ENCODE measurements at regions not wholly inside any gene's neighbourhood (a gene's known extent, or its start where the extent isn't known, plus 50 kb on each side); places are given as distances from the start of the nearest gene placed in this dataset.

DNA sequence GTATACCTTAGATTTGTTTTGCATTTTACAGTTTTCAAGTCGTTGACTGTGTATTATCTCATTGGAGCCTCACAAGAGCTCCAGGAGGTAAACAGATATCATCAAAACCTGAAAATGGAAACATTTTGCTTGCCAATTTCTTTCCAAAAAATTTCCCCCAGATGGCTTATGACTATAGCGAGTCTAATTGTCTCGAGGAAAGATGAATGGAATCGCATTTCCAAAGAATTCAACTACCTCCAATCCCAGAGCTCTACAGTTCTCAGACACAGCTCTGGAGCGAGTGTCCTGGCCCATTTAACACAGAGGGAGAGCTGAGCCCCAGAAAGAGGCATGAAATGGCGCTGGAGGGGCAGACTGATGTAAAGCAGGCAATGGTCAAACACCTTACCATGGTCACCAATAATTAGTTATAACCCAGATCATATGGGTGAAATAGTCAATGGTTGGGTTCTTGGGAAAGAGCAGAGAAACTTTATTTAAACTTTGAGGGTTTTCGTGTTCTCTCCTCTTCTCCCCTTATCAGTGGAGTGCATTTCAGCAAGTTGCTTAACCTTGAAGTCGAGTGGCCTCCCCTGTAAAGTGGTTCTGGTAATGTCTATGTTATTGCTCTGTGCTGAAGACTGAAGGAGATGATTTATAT, 168.2 kb downstream of the ZDHHC21 start:
- Mint-ChIP-seq H3K27me3 (ENCODE audit: low read depth) (no peaks in the 10 kb centered on the region), H3K27ac (no peak overlapping the region), H3K9me3 (no peaks in the 10 kb centered on the region)

GRCh38 chr9:14523545-14523944, 169.7 kb downstream of the ZDHHC21 start:
- Mint-ChIP-seq H3K4me1 (peaks cover 10% of the 10 kb centered on the region), H3K27ac (no peak overlapping the region), H3K36me3 (no peaks in the 10 kb centered on the region), H3K4me3 (no peak overlapping the region), H3K9me3 (no peaks in the 10 kb centered on the region), H3K27me3 (ENCODE audit: low read depth) (no peaks in the 10 kb centered on the region)
- no peak for DNase-seq (ENCODE audit: low spot score in 2 of 2, unreplicated experiment in 2 of 2)
- TF ChIP-seq, protein P1, sequence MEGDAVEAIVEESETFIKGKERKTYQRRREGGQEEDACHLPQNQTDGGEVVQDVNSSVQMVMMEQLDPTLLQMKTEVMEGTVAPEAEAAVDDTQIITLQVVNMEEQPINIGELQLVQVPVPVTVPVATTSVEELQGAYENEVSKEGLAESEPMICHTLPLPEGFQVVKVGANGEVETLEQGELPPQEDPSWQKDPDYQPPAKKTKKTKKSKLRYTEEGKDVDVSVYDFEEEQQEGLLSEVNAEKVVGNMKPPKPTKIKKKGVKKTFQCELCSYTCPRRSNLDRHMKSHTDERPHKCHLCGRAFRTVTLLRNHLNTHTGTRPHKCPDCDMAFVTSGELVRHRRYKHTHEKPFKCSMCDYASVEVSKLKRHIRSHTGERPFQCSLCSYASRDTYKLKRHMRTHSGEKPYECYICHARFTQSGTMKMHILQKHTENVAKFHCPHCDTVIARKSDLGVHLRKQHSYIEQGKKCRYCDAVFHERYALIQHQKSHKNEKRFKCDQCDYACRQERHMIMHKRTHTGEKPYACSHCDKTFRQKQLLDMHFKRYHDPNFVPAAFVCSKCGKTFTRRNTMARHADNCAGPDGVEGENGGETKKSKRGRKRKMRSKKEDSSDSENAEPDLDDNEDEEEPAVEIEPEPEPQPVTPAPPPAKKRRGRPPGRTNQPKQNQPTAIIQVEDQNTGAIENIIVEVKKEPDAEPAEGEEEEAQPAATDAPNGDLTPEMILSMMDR (IDR thresholded peaks at IDR 0.05; ENCODE audit: unreplicated experiment), result no peak

More for the DNA sequence above, 168.2 kb downstream of the ZDHHC21 start:
- no peak overlapping the region for H3K4me3 Mint-ChIP-seq
- H3K4me1 Mint-ChIP-seq, result peaks cover 11% of the 10 kb centered on the region
- DNase-seq (ENCODE audit: low spot score in 2 of 2, unreplicated experiment in 2 of 2), result no peak
- H3K36me3 Mint-ChIP-seq, result no peaks in the 10 kb centered on the region
- TF ChIP-seq, protein P1 (IDR thresholded peaks at IDR 0.05; ENCODE audit: unreplicated experiment), result no peak

DNA sequence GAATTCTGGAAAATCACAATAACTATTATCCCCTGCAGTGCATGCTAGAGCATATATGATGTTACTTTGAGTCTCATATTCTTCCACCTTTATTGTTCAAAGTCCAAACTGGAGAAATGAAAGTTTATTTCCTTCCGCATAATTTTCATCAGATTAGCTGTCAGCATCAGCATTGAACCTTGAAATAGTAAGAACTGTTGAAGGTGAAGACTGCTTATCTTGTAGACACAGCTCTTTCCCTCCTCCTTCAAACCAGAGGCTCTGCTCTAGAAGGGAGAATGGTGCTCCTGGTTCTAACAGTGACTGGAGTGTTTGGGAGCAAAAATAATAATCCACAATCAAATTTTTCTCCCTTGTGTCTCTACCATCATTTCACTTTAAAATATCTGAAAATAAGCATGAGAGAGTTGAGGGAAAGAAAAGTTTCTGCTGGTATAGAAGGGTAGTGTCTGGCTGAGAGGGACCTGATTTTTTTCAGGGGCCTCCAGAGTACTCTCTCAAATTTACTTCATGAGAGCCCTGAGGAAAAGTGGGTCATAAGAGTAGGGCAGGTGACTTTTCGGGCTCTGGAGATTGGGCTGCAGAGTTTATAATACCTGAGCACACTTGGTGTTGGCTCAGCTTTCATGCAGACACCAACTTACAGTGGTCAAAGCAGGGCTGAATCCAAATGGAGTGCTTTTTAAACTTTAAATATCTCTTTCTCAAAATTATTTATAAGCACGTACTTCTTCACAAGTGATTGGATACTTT, 170.4 kb downstream of the ZDHHC21 start:
- TF ChIP-seq, protein P1 (IDR thresholded peaks at IDR 0.05; ENCODE audit: unreplicated experiment), result no peak
- Mint-ChIP-seq H3K27ac (no peak overlapping the region), H3K4me1 (peaks cover 10% of the 10 kb centered on the region), H3K27me3 (ENCODE audit: low read depth) (no peaks in the 10 kb centered on the region), H3K9me3 (no peaks in the 10 kb centered on the region), H3K36me3 (no peaks in the 10 kb centered on the region), H3K4me3 (no peak overlapping the region)
- DNase-seq (ENCODE audit: low spot score in 2 of 2, unreplicated experiment in 2 of 2), result no peak

DNA sequence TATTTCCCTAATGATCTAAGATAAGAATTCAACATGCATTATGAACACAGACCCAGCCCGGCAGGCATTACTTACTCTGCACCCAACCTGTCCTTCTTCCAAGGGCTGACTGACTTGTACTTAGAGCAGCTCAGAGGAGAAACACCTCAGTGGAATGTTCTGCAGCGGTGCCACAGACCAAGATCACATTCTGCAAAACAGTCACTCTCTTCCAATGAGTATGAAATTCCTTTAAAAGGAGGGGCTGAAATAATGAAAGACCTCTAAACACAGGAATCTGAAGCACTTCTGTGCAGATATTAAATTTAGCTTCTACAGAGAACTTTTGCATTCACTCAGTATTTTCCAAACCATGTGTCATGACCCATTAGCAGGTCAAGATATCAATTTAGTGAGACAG, 172.9 kb downstream of the ZDHHC21 start:
- Mint-ChIP-seq H3K27me3 (ENCODE audit: low read depth) (no peaks in the 10 kb centered on the region), H3K4me3 (no peak overlapping the region), H3K36me3 (no peaks in the 10 kb centered on the region), H3K27ac (peak overlapping the region; percentile 23), H3K4me1 (peaks cover 27% of the 10 kb centered on the region), H3K9me3 (no peaks in the 10 kb centered on the region)
- no peak for DNase-seq (ENCODE audit: low spot score in 2 of 2, unreplicated experiment in 2 of 2)
- TF ChIP-seq, protein P1 (IDR thresholded peaks at IDR 0.05; ENCODE audit: unreplicated experiment), result no peak

GRCh38 chr9:14517154-14517906, 175.9 kb downstream of the ZDHHC21 start:
- TF ChIP-seq, protein P1 (IDR thresholded peaks at IDR 0.05; ENCODE audit: unreplicated experiment), result no peak
- Mint-ChIP-seq H3K9me3 (peaks cover 4% of the 10 kb centered on the region), H3K36me3 (no peaks in the 10 kb centered on the region), H3K27me3 (ENCODE audit: low read depth) (no peaks in the 10 kb centered on the region), H3K4me3 (no peak overlapping the region), H3K4me1 (peaks cover 30% of the 10 kb centered on the region), H3K27ac (peak overlapping the region; percentile 1)
- DNase-seq (ENCODE audit: low spot score in 2 of 2, unreplicated experiment in 2 of 2), result no peak
